Lower leg skin (tissue), 4 donors: ENCODE measurements at regions not wholly inside any gene's neighbourhood (a gene's known extent, or its start where the extent isn't known, plus 50 kb on each side); places are given as distances from the start of the nearest gene placed in this dataset.
"Not testable (repeated sequence)": the region's sequence is repeated elsewhere in the genome, so short reads cannot be mapped to it uniquely, and the experiment has no call there.

Source experiments
- DNase-seq, 2 donors: peaks; one replicate each; pipeline ENCODE4 v3.0.0-alpha.2; 2019; ENCODE audit warnings: low spot score in 2 of 2
- H3K4me3 ChIP-seq: fragments of 200-600 bp; sonication (generic); 2 replicates; pipeline ENCODE4 v1.5.1; 2017; ENCODE audit warnings: mild to moderate bottlenecking, low read depth; ENCODE audit not compliant: poor library complexity, severe bottlenecking
- CTCF ChIP-seq, 3 donors: fragments of 450-650 bp; IDR thresholded peaks; one replicate each; pipeline ENCODE4 v1.5.1; 2016; ENCODE audit warnings: antibody characterized with exemption in 3 of 3, mild to moderate bottlenecking in 3 of 3, moderate library complexity in 2 of 3
- POLR2A ChIP-seq, 2 donors: fragments of 450-650 bp; IDR thresholded peaks; one replicate each; pipeline ENCODE4 v1.6.1; 2016 to 2017; ENCODE audit warnings: antibody characterized with exemption in 2 of 2, mild to moderate bottlenecking in 1 of 2, moderate library complexity in 1 of 2
- WGBS, 2 donors: methylation state at CpG; one replicate each; pipeline ENCODE4 v1.1.5; 2018; 5-methylcytosine and 5-hydroxymethylcytosine counted together
- intact Hi-C: fragments of 100-400 bp; cut with DNase I; formaldehyde crosslinking; loops from one replicate; pipeline ENCODE4 v1.15.0; 2023; ENCODE audit warnings: low total_unique reads

- no peak for DNase-seq
- 75 to 81% methylated on average over 4 of the region's 4 CpGs for WGBS, 2 donors
- TF ChIP-seq CTCF (IDR thresholded peaks at IDR 0.05) (no peak), POLR2A (IDR thresholded peaks at IDR 0.05) (no peak)
- intact Hi-C loops = no loop called here
- no peak overlapping the region for H3K4me3 ChIP-seq
These were observed 488.8 kb downstream of the PID1 start for GRCh38 chr2:228782281-228782680.

- H3K4me3 ChIP-seq = no peak overlapping the region
- 72 to 76% methylated on average over 5 of the region's 5 CpGs for WGBS, 2 donors
- DNase-seq = no peak
- TF ChIP-seq CTCF (IDR thresholded peaks at IDR 0.05) = no peak
- TF ChIP-seq POLR2A (IDR thresholded peaks at IDR 0.05) = no peak
- intact Hi-C loops = no loop called here
These were observed 493.2 kb downstream of the PID1 start for GRCh38 chr2:228777855-228778355.

- intact Hi-C loops = loop anchor here (5.0 kb wide), 1 partner anchor 1887 kb away; no protein-coding TSS in a partner anchor
- no peak overlapping the region for H3K4me3 ChIP-seq
These were observed 496.5 kb downstream of the PID1 start for GRCh38 chr2:228774548-228774947.

GRCh38 chr2:228771774-228772173, 499.3 kb downstream of the PID1 start:
- intact Hi-C loops = loop anchor here (5.0 kb wide), 1 partner anchor 1884 kb away; no protein-coding TSS in a partner anchor
- no peak for TF ChIP-seq POLR2A (IDR thresholded peaks at IDR 0.05)
- TF ChIP-seq CTCF (IDR thresholded peaks at IDR 0.05) = no peak
- DNase-seq = no peak
- H3K4me3 ChIP-seq = no peak overlapping the region
- WGBS, 2 donors = 61 to 72% methylated on average over 1 of the region's 1 CpG

More at GRCh38 chr2:228774548-228774947, 496.5 kb downstream of the PID1 start:
- no peak for DNase-seq
- TF ChIP-seq POLR2A (IDR thresholded peaks at IDR 0.05) (no peak), CTCF (IDR thresholded peaks at IDR 0.05) (no peak)
- 80 to 91% methylated on average over 2 of the region's 2 CpGs for WGBS, 2 donors

GRCh38 chr2:228771315-228771714, 499.8 kb downstream of the PID1 start:
- peak in 1 of 2 donors; percentile 65 for DNase-seq
- TF ChIP-seq POLR2A (IDR thresholded peaks at IDR 0.05) (no peak), CTCF (IDR thresholded peaks at IDR 0.05) (no peak)
- H3K4me3 ChIP-seq = no peak overlapping the region
- intact Hi-C loops = loop anchor here (5.0 kb wide), 1 partner anchor 1884 kb away; no protein-coding TSS in a partner anchor
- 50 to 55% methylated on average over 5 of the region's 5 CpGs for WGBS, 2 donors

GRCh38 chr2:228768818-228769217, 502.3 kb downstream of the PID1 start:
- no peak overlapping the region for H3K4me3 ChIP-seq
- TF ChIP-seq POLR2A (IDR thresholded peaks at IDR 0.05) (no peak), CTCF (IDR thresholded peaks at IDR 0.05) (no peak)
- intact Hi-C loops = no loop called here
- 31 to 33% methylated on average over 1 of the region's 1 CpG for WGBS, 2 donors
- no peak for DNase-seq

- H3K4me3 ChIP-seq, DNase-seq, intact Hi-C loops: not testable (repeated sequence)
- WGBS, 2 donors = 57 to 58% methylated on average over 3 of the region's 3 CpGs
These were observed 502.9 kb downstream of the PID1 start for GRCh38 chr2:228768141-228768540.
